Progenitor cell of endocrine pancreas (in vitro differentiated cells): ENCODE measurements at regions not wholly inside any gene's neighbourhood (a gene's known extent, or its start where the extent isn't known, plus 50 kb on each side); places are given as distances from the start of the nearest gene placed in this dataset.

Source experiments
- DNase-seq: peaks from one replicate; pipeline ENCODE4 v3.0.0; 2021; ENCODE audit warnings: low spot score; ENCODE audit not compliant: unreplicated experiment
- H3K27ac Mint-ChIP-seq: 2 replicates; pipeline ENCODE4 v1.8.0; 2021; ENCODE audit warnings: mild to moderate bottlenecking, moderate library complexity, mixed read lengths
- H3K27me3 Mint-ChIP-seq: 2 replicates; pipeline ENCODE4 v1.8.0; 2021; ENCODE audit warnings: mixed read lengths
- H3K36me3 Mint-ChIP-seq: 2 replicates; pipeline ENCODE4 v1.8.0; 2022; ENCODE audit warnings: mixed read lengths; ENCODE audit not compliant: insufficient read depth
- H3K4me1 Mint-ChIP-seq: 2 replicates; pipeline ENCODE4 v1.8.0; 2021; ENCODE audit warnings: low read depth, mixed read lengths
- H3K4me3 Mint-ChIP-seq: 2 replicates; pipeline ENCODE4 v1.8.0; 2021; ENCODE audit warnings: low read depth, mild to moderate bottlenecking, moderate library complexity, mixed read lengths
- H3K9me3 Mint-ChIP-seq: 2 replicates; pipeline ENCODE4 v1.8.0; 2021; ENCODE audit warnings: low read depth, mixed read lengths
- TF ChIP-seq, protein P1 (sequence below): fragments of 200-600 bp; sonication (generic); IDR thresholded peaks from one replicate; pipeline ENCODE4 v1.5.0; 2021; ENCODE audit warnings: antibody characterized with exemption, mild to moderate bottlenecking; ENCODE audit not compliant: unreplicated experiment

DNA sequence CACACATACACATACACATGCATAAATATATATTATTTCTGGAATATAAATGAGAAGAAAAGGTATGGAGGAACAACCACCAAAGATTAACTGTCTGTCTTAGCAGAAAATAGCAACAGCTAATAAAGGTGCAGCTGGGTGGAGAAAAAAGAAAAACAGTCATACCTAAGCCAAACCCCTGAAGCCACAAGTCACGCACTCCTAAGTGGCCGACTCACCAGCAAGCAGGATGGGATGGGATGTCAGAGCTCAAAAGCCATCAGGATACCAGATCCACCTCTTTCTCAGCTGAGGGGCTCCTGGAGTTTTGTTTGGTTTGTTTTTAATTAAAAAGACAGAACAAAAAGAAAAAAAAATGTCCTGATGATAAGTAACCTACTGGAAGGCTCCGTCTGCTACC lies 64.7 kb upstream of the HIVEP3 start:
- Mint-ChIP-seq H3K4me3 (no peak overlapping the region), H3K27me3 (peaks cover 9% of the 10 kb centered on the region), H3K9me3 (no peaks in the 10 kb centered on the region), H3K36me3 (no peaks in the 10 kb centered on the region), H3K27ac (no peak overlapping the region), H3K4me1 (no peaks in the 10 kb centered on the region)
- no peak for DNase-seq
- TF ChIP-seq, protein P1, sequence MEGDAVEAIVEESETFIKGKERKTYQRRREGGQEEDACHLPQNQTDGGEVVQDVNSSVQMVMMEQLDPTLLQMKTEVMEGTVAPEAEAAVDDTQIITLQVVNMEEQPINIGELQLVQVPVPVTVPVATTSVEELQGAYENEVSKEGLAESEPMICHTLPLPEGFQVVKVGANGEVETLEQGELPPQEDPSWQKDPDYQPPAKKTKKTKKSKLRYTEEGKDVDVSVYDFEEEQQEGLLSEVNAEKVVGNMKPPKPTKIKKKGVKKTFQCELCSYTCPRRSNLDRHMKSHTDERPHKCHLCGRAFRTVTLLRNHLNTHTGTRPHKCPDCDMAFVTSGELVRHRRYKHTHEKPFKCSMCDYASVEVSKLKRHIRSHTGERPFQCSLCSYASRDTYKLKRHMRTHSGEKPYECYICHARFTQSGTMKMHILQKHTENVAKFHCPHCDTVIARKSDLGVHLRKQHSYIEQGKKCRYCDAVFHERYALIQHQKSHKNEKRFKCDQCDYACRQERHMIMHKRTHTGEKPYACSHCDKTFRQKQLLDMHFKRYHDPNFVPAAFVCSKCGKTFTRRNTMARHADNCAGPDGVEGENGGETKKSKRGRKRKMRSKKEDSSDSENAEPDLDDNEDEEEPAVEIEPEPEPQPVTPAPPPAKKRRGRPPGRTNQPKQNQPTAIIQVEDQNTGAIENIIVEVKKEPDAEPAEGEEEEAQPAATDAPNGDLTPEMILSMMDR: no peak

DNA sequence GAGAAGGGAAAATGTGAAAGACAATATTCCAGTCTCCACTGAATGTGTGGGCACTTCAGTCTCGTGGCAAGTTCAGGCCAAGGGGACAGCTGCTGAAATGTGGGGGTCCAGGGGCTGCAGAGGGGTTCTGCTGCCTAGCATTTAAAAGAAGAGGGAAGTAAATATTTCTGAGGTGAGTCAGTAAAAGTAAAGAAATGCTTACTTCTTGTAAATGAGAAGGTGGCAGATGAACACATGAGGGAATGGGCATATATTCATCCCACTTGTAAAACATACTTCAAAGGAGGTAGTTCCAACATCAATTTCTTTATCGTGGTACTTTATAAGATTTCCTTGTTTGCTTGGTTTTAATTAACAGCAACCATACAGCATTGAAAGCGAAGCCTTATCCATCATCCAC lies 63.1 kb upstream of the HIVEP3 start:
- no peak for DNase-seq
- no peaks in the 10 kb centered on the region for H3K4me1 Mint-ChIP-seq
- H3K9me3 Mint-ChIP-seq: no peaks in the 10 kb centered on the region
- H3K27ac Mint-ChIP-seq: no peak overlapping the region
- no peaks in the 10 kb centered on the region for H3K36me3 Mint-ChIP-seq
- peaks cover 9% of the 10 kb centered on the region for H3K27me3 Mint-ChIP-seq
- no peak overlapping the region for H3K4me3 Mint-ChIP-seq
- TF ChIP-seq, protein P1: no peak

DNA sequence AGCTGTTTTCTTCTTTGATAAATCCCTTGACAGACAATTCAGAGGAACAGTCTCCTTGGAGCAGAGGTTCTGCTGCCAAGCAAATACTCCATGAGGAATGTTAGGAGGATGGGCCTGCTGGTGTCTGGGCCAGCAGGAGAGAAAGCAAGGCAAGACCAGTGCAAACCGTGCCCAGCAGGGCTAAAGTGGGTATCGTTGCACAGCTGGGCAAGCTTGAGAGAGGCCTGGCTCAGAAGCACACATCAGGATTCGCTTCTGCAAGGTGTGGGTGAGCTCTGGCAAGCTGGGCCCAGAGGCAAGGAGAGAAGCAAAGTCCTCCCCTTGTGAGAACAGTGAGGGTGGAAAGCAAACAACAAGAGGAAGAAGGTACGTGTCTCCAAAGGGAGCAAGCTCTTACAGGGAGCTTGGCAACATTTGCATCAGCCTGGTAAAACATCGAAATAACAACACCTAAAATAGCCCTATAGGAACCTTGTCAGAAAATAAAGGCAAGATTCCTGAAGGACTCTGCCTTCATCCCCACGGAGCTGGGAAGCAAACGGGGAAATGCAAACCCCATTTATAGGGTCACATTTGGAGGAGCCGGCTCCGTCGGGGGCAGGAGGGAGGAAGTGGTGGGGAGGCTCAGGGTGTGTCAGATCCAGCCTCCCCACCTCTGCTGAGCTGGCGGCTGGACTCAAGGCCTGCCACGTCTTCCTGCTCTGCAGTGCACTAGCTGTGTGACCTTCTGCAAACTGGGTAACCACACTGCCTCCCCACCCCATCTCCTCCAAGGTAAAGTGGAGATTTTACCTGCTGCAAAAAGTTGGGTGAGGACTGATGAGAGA lies 62.3 kb upstream of the HIVEP3 start:
- DNase-seq: no peak
- H3K4me3 Mint-ChIP-seq: no peak overlapping the region
- H3K36me3 Mint-ChIP-seq: no peaks in the 10 kb centered on the region
- H3K4me1 Mint-ChIP-seq: no peaks in the 10 kb centered on the region
- H3K27me3 Mint-ChIP-seq: peaks cover 9% of the 10 kb centered on the region
- TF ChIP-seq, protein P1: no peak
- H3K27ac Mint-ChIP-seq: no peak overlapping the region
- no peaks in the 10 kb centered on the region for H3K9me3 Mint-ChIP-seq

DNA sequence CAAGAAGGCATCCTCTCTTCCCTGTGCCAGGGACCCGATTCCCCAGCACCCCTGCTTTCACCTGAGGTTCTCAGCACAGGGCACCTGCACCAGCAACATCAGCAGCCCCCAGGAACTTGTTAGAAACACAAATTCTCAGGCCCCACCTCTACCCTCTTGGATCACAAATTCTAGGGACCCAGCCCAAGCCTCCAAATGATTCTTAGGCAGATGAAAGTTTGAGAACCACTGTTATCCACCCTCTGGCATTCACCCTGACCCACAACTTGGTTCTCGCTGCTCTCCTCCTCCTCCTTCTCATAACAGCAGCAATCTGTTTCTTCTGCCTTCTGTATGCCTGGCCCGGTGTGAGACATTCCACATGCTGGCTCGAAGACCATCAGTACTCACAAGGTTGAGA lies 60.3 kb upstream of the HIVEP3 start:
- TF ChIP-seq, protein P1: no peak
- no peaks in the 10 kb centered on the region for H3K9me3 Mint-ChIP-seq
- H3K27me3 Mint-ChIP-seq: peaks cover 9% of the 10 kb centered on the region
- DNase-seq: no peak
- no peak overlapping the region for H3K27ac Mint-ChIP-seq
- peaks cover 3% of the 10 kb centered on the region for H3K4me1 Mint-ChIP-seq
- H3K4me3 Mint-ChIP-seq: no peak overlapping the region
- no peaks in the 10 kb centered on the region for H3K36me3 Mint-ChIP-seq

DNA sequence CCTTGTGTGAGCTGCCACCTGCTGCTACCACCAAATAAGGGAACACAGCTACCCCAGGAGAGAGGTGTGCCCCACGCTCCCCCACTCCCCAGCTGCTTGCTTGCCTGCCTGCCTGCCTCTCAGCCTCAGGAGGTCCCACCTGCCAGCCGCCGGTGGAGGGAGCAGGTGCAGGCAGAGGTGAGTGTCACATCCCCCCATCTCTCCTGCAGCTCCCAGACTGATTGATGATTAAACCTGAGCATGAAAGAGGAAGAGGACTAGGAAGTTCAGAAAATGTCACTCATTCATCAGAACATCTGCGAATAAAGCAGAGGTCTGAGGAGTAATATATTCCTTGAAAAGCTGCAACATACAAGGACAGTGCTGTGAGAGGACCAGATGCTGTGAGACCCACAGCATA lies 58.6 kb upstream of the HIVEP3 start:
- no peaks in the 10 kb centered on the region for H3K9me3 Mint-ChIP-seq
- no peak overlapping the region for H3K27ac Mint-ChIP-seq
- DNase-seq: no peak
- TF ChIP-seq, protein P1: no peak
- peaks cover 3% of the 10 kb centered on the region for H3K4me1 Mint-ChIP-seq
- peaks cover 9% of the 10 kb centered on the region for H3K27me3 Mint-ChIP-seq
- H3K36me3 Mint-ChIP-seq: no peaks in the 10 kb centered on the region
- H3K4me3 Mint-ChIP-seq: no peak overlapping the region
